H1 (cell line): ENCODE measurements at regions not wholly inside any gene's neighbourhood (a gene's known extent, or its start where the extent isn't known, plus 50 kb on each side); places are given as distances from the start of the nearest gene placed in this dataset.

ENCODE experiments used
- CTCF ChIA-PET: fragments of 300-600 bp; sonication (Branson Sonifier 250); formaldehyde crosslinking; loops from one replicate; lab custom pipeline; 2021; ENCODE audit not compliant: partially characterized antibody; lab: Charles Lee
- POLR2A ChIA-PET: fragments of 300-600 bp; sonication (Branson Sonifier 250); formaldehyde crosslinking; loops from one replicate; lab custom pipeline; 2021; ENCODE audit warnings: inconsistent platforms; ENCODE audit not compliant: partially characterized antibody; lab: Charles Lee
- DNase-seq, 2 experiments: peaks; one replicate each; pipeline versions ENCODE4 v3.0.0 to v3.0.0-alpha.2; 2010 to 2022; ENCODE audit warnings: low spot score in 2 of 2, low read depth in 1 of 2, mixed read lengths in 1 of 2
- FAIRE-seq: peaks from 2 replicates; lab custom pipeline; 2011; peaks lifted over from hg19 to GRCh38; lab: Jason Lieb, UNC
- H2AFZ ChIP-seq: 2 replicates; pipeline ENCODE4 v1.8.1; 2012; ENCODE audit warnings: low read length, inconsistent platforms
- H2AK5ac ChIP-seq: 2 replicates; pipeline ENCODE4 v1.6.1; 2013; ENCODE audit warnings: low read depth, low read length
- H2BK120ac ChIP-seq: replicated peaks from 2 replicates; pipeline ENCODE3; 2013; ENCODE audit warnings: low read depth, low read length, inconsistent platforms
- H2BK12ac ChIP-seq: 2 replicates; pipeline ENCODE4 v1.6.1; 2013; ENCODE audit warnings: low read depth, low read length
- H2BK15ac ChIP-seq: 2 replicates; pipeline ENCODE4 v1.6.1; 2013; ENCODE audit warnings: low read length
- H2BK20ac ChIP-seq: 2 replicates; pipeline ENCODE4 v1.6.1; 2013; ENCODE audit warnings: low read length
- H2BK5ac ChIP-seq: 2 replicates; pipeline ENCODE4 v1.6.1; 2013; ENCODE audit warnings: low read depth, low read length
- H3K14ac ChIP-seq: 2 replicates; pipeline ENCODE4 v1.6.1; 2013; ENCODE audit warnings: inconsistent platforms; ENCODE audit not compliant: insufficient read length
- H3K18ac ChIP-seq: 2 replicates; pipeline ENCODE4 v1.6.1; 2013; ENCODE audit warnings: low read length; ENCODE audit errors: extremely low read depth
- H3K23ac ChIP-seq: 2 replicates; pipeline ENCODE4 v1.6.1; 2013; ENCODE audit warnings: inconsistent platforms; ENCODE audit not compliant: insufficient read length
- H3K23me2 ChIP-seq: 2 replicates; pipeline ENCODE4 v1.6.1; 2013; ENCODE audit warnings: low read depth, low read length
- H3K27ac ChIP-seq: 2 replicates; pipeline ENCODE4 v1.6.1; 2011; ENCODE audit warnings: low read depth, low read length, inconsistent platforms
- H3K27me3 ChIP-seq, 4 experiments: replicated peaks in 1 of 4; 1 replicate in 1 of 4; 2 replicates in 3 of 4; pipeline versions ENCODE4 v1.6.1 to v1.8.1; 2011 to 2013; ENCODE audit warnings: low read length in 3 of 4, mild to moderate bottlenecking in 3 of 4, inconsistent platforms in 2 of 4, mixed read lengths in 2 of 4, moderate library complexity in 1 of 4; ENCODE audit not compliant: control insufficient read depth in 3 of 4, insufficient read depth in 3 of 4; ENCODE audit errors: extremely low read depth in 1 of 4
- H3K36me3 ChIP-seq, 4 experiments: 2 replicates each; pipeline versions ENCODE4 v1.6.1 to v1.8.1; 2011 to 2013; ENCODE audit warnings: mild to moderate bottlenecking in 4 of 4, low read length in 3 of 4, moderate library complexity in 2 of 4, control low read depth in 1 of 4, inconsistent platforms in 1 of 4; ENCODE audit not compliant: insufficient read depth in 4 of 4, control insufficient read depth in 2 of 4
- H3K4ac ChIP-seq: replicated peaks from 2 replicates; pipeline ENCODE3; 2013; ENCODE audit warnings: low read length, low read depth, mixed read lengths, inconsistent platforms; ENCODE audit not compliant: insufficient read length
- H3K4me1 ChIP-seq, 4 experiments: replicated peaks in 1 of 4; 1 replicate in 1 of 4; 2 replicates in 3 of 4; pipeline versions ENCODE4 v1.6.1 to v1.8.1; 2011 to 2013; ENCODE audit warnings: low read length in 3 of 4, inconsistent platforms in 2 of 4, mixed read lengths in 1 of 4; ENCODE audit not compliant: insufficient read depth in 4 of 4, control insufficient read depth in 3 of 4
- H3K4me2 ChIP-seq, 2 experiments: 2 replicates each; pipeline versions ENCODE4 v1.6.1 to v1.8.1; 2011 to 2013; ENCODE audit warnings: low read depth in 2 of 2, low read length in 2 of 2, control low read depth in 1 of 2, inconsistent platforms in 1 of 2, mild to moderate bottlenecking in 1 of 2; ENCODE audit not compliant: insufficient read depth in 1 of 2
- H3K4me3 ChIP-seq, 4 experiments: fragments of 200-600, 300-600 bp in 1 of 4; sonication (generic), shearing (Covaris generic), sonication (Bioruptor Twin) in 1 of 4; 2 replicates each; pipeline versions ENCODE4 v1.5.1 to v1.8.1; 2011 to 2016; ENCODE audit warnings: low read length in 4 of 4, low read depth in 3 of 4, control low read depth in 2 of 4, inconsistent platforms in 2 of 4, mild to moderate bottlenecking in 2 of 4, mixed read lengths in 1 of 4, moderate library complexity in 1 of 4; ENCODE audit not compliant: insufficient read depth in 2 of 4; ENCODE audit errors: extremely low read depth in 1 of 4
- H3K56ac ChIP-seq: replicated peaks from 2 replicates; pipeline ENCODE3; 2013; ENCODE audit warnings: low read depth, mild to moderate bottlenecking, mixed read lengths, low read length, inconsistent platforms; ENCODE audit not compliant: insufficient read length
- H3K79me1 ChIP-seq: 2 replicates; pipeline ENCODE4 v1.6.1; 2013; ENCODE audit warnings: low read depth, low read length, control low read depth
- H3K79me2 ChIP-seq, 2 experiments: 2 replicates each; pipeline versions ENCODE4 v1.6.1 to v1.8.1; 2012 to 2013; ENCODE audit warnings: low read length in 2 of 2, mild to moderate bottlenecking in 2 of 2, inconsistent platforms in 1 of 2; ENCODE audit not compliant: insufficient read depth in 2 of 2, control insufficient read depth in 1 of 2
- H3K9ac ChIP-seq, 4 experiments: replicated peaks in 1 of 4; 1 replicate in 1 of 4; 2 replicates in 3 of 4; pipeline versions ENCODE4 v1.6.1 to v1.8.1; 2011 to 2013; ENCODE audit warnings: low read depth in 3 of 4, low read length in 3 of 4, control low read depth in 2 of 4, mild to moderate bottlenecking in 2 of 4, moderate library complexity in 2 of 4, inconsistent platforms in 1 of 4; ENCODE audit errors: extremely low read depth in 1 of 4
- H3K9me3 ChIP-seq, 2 experiments: 2 replicates each; pipeline versions ENCODE4 v1.6.1 to v1.8.1; 2012 to 2013; ENCODE audit warnings: mild to moderate bottlenecking in 2 of 2, moderate library complexity in 2 of 2, control low read depth in 1 of 2, inconsistent platforms in 1 of 2, low read depth in 1 of 2, low read length in 1 of 2, mixed read lengths in 1 of 2; ENCODE audit not compliant: insufficient read depth in 2 of 2
- H4K20me1 ChIP-seq, 2 experiments: replicated peaks in 1 of 2; 2 replicates each; pipeline versions ENCODE3 to v1.8.1; 2011 to 2013; ENCODE audit warnings: inconsistent platforms in 2 of 2, low read length in 2 of 2, mild to moderate bottlenecking in 1 of 2; ENCODE audit not compliant: insufficient read depth in 2 of 2, control insufficient read depth in 1 of 2
- H4K5ac ChIP-seq: 2 replicates; pipeline ENCODE4 v1.6.1; 2013; ENCODE audit warnings: low read length, low read depth, mixed read lengths, inconsistent platforms; ENCODE audit not compliant: insufficient read length
- H4K8ac ChIP-seq: 2 replicates; pipeline ENCODE4 v1.8.0; 2013; ENCODE audit warnings: mild to moderate bottlenecking, moderate library complexity, low read length, inconsistent platforms; ENCODE audit not compliant: insufficient read depth; ENCODE audit errors: extremely low read depth
- H4K91ac ChIP-seq: replicated peaks from 2 replicates; pipeline ENCODE3; 2013; ENCODE audit warnings: low read length, mixed read lengths, inconsistent platforms; ENCODE audit not compliant: insufficient read length
- EP300 ChIP-seq, 2 experiments: IDR thresholded peaks; 1 replicate in 1 of 2; 2 replicates in 1 of 2; pipeline ENCODE4 v1.6.1; 2011 to 2012; ENCODE audit warnings: low read depth in 2 of 2, low read length in 2 of 2, mild to moderate bottlenecking in 2 of 2, borderline replicate concordance in 1 of 2, inconsistent platforms in 1 of 2, moderate library complexity in 1 of 2
- GABPA ChIP-seq: IDR thresholded peaks from 2 replicates; pipeline ENCODE4 v1.6.1; 2011; ENCODE audit warnings: mild to moderate bottlenecking, low read length, moderate library complexity, borderline replicate concordance; ENCODE audit not compliant: insufficient read depth
- JUND ChIP-seq: IDR thresholded peaks from 2 replicates; pipeline ENCODE4 v1.6.1; 2011; ENCODE audit warnings: mild to moderate bottlenecking, improper control_type of control experiment, low read length
- KDM1A ChIP-seq: fragments of 200-600, 300-600 bp; sonication (generic); IDR thresholded peaks from 2 replicates; pipeline ENCODE4 v1.7.1; 2016; ENCODE audit warnings: mild to moderate bottlenecking, low read length, borderline replicate concordance
- POLR2A ChIP-seq, 2 experiments: IDR thresholded peaks; 1 replicate in 1 of 2; 2 replicates in 1 of 2; pipeline ENCODE4 v1.6.1; 2011; ENCODE audit warnings: low read depth in 2 of 2, low read length in 2 of 2, mild to moderate bottlenecking in 2 of 2; ENCODE audit errors: control extremely low read depth in 1 of 2
- RNF2 ChIP-seq: fragments of 200-900, 300-1000 bp; sonication (generic); IDR thresholded peaks from 2 replicates; pipeline ENCODE4 v1.7.1; 2016; ENCODE audit warnings: borderline replicate concordance, low read depth, mild to moderate bottlenecking, antibody characterized with exemption, low read length; ENCODE audit not compliant: poor library complexity, severe bottlenecking; ENCODE audit errors: missing control alignments
- SAP30 ChIP-seq: fragments of 300-600 bp; sonication (generic); IDR thresholded peaks from 2 replicates; pipeline ENCODE4 v1.7.1; 2012; ENCODE audit warnings: low read length, moderate library complexity, mild to moderate bottlenecking, inconsistent platforms; ENCODE audit not compliant: insufficient read depth, insufficient replicate concordance
- SRF ChIP-seq: IDR thresholded peaks from 2 replicates; pipeline ENCODE4 v1.6.1; 2011; ENCODE audit warnings: mild to moderate bottlenecking, low read depth, low read length, moderate library complexity
- TAF7 ChIP-seq: optimal IDR thresholded peaks from 2 replicates; pipeline ENCODE3; 2011; ENCODE audit warnings: low read depth, mild to moderate bottlenecking, inconsistent platforms, low read length, moderate library complexity, borderline replicate concordance
- TBP ChIP-seq: IDR thresholded peaks from 2 replicates; pipeline ENCODE4 v1.6.1; 2011; ENCODE audit warnings: low read depth, low read length, improper control_type of control experiment
- TEAD4 ChIP-seq: IDR thresholded peaks from 2 replicates; pipeline ENCODE4 v1.6.1; 2012; ENCODE audit warnings: low read depth, low read length, inconsistent platforms, mixed read lengths
- WGBS, 2 experiments: shearing (Covaris generic) in 1 of 2; methylation state at CpG; one replicate each; pipeline versions ENCODE4 v1.1.6 to v1.1.7; 2013 to 2015; ENCODE audit warnings: low lambda C conversion rate in 2 of 2, mixed read lengths in 2 of 2, inconsistent platforms in 1 of 2, low coverage in 1 of 2, missing lambda C conversion rate in 1 of 2; ENCODE audit not compliant: insufficient replicate concordance in 2 of 2, insufficient coverage in 1 of 2, insufficient read length in 1 of 2; ENCODE audit errors: extremely low coverage in 1 of 2, missing lambda C conversion rate in 1 of 2; 5-methylcytosine and 5-hydroxymethylcytosine counted together

- no peak overlapping the region for H2AK5ac ChIP-seq
- H4K20me1 ChIP-seq = no peaks in the 10 kb centered on the region
- no peak overlapping the region for H2BK20ac ChIP-seq
- CTCF ChIA-PET = no interaction called here
- no peak overlapping the region for H3K14ac ChIP-seq
- H3K56ac ChIP-seq = no peak overlapping the region
- no peak overlapping the region for H3K9ac ChIP-seq
- 0 out of 2 replicates have a peak overlapping the region, but pooled peaks have one; percentile 14 for H4K8ac ChIP-seq
- no peak overlapping the region for H2BK15ac ChIP-seq
- peaks cover 68 to 81% of the 10 kb centered on the region in 2 experiments for H3K9me3 ChIP-seq
- H3K27ac ChIP-seq = no peak overlapping the region
- H4K91ac ChIP-seq = no peak overlapping the region
- no peak overlapping the region for H3K4me3 ChIP-seq
- no peak overlapping the region for H2BK120ac ChIP-seq
- H3K79me2 ChIP-seq = no peaks in the 10 kb centered on the region
- H3K4me2 ChIP-seq = no peak overlapping the region
- H3K79me1 ChIP-seq = no peaks in the 10 kb centered on the region
- H2BK5ac ChIP-seq = no peak overlapping the region
- no peak overlapping the region for H2AFZ ChIP-seq
- no peak overlapping the region for H3K18ac ChIP-seq
- no peak overlapping the region for H4K5ac ChIP-seq
- H3K27me3 ChIP-seq = no peaks in the 10 kb centered on the region
- POLR2A ChIA-PET = no interaction called here
- H3K23ac ChIP-seq = no peak overlapping the region
- no peak for FAIRE-seq
- no peak for DNase-seq
- H3K36me3 ChIP-seq = no peaks in the 10 kb centered on the region
- H3K4me1 ChIP-seq = no peaks in the 10 kb centered on the region; a peak in 1 of 7 replicates
- no peak overlapping the region for H3K4ac ChIP-seq
- 70% methylated on average over 4 of the region's 4 CpGs; no CpG with 5 or more reads in 1 of the 2 experiments for WGBS, 2 experiments
- no peak overlapping the region for H2BK12ac ChIP-seq
- no peaks in the 10 kb centered on the region for H3K23me2 ChIP-seq
- TF ChIP-seq TEAD4 (no peak), RNF2 (no peak), POLR2A (IDR thresholded peaks at IDR 0.05; ENCODE audit: control extremely low read depth in 1 of 2, low read depth in 2 of 2, low read length in 2 of 2) (no peak), GABPA (no peak), EP300 (IDR thresholded peaks at IDR 0.05; ENCODE audit: borderline replicate concordance in 1 of 2, low read depth in 2 of 2, low read length in 2 of 2) (no peak), KDM1A (no peak), SRF (no peak), SAP30 (no peak), TBP (no peak), JUND (no peak), TAF7 (no peak)
Observed at GRCh38 chr18:70762812-70763211, 474.0 kb downstream of the SOCS6 start.
